GM13976 (cell line): ENCODE measurements at regions not wholly inside any gene's neighbourhood (a gene's known extent, or its start where the extent isn't known, plus 50 kb on each side); places are given as distances from the start of the nearest gene placed in this dataset.

Experiments used
- DNase-seq: peaks from one replicate; pipeline ENCODE4 v3.0.0; 2012; ENCODE audit warnings: low spot score
- CTCF ChIP-seq: IDR thresholded peaks from 2 replicates; pipeline ENCODE4 v1.5.1; 2012; ENCODE audit warnings: borderline replicate concordance, mild to moderate bottlenecking; ENCODE audit not compliant: insufficient read depth; ENCODE audit errors: extremely low read depth, missing control alignments, control extremely low read depth
- in situ Hi-C: fragments of 300-500 bp; cut with MboI; formaldehyde crosslinking; loops from one replicate; pipeline ENCODE4 v1.12.0; 2022; ENCODE audit warnings: low sequenced_read_pairs, mixed read lengths, inconsistent platforms; ENCODE audit not compliant: unreplicated experiment

- TF ChIP-seq CTCF = no peak
- in situ Hi-C loops = no loop called here
- no peak for DNase-seq
Observed at GRCh38 chr17:70366386-70366785, 197.1 kb downstream of the KCNJ2 start.

GRCh38 chr17:70368011-70368410 lies 198.7 kb downstream of the KCNJ2 start:
- DNase-seq = no peak
- TF ChIP-seq CTCF = no peak
- in situ Hi-C loops = no loop called here

- DNase-seq = no peak
- TF ChIP-seq CTCF = no peak
- in situ Hi-C loops = no loop called here
Observed at GRCh38 chr17:70369391-70369790, 200.1 kb downstream of the KCNJ2 start.

- no peak for TF ChIP-seq CTCF
- in situ Hi-C loops = no loop called here
- no peak for DNase-seq
Observed at GRCh38 chr17:70370816-70371215, 201.5 kb downstream of the KCNJ2 start.

- TF ChIP-seq CTCF = no peak
- in situ Hi-C loops = no loop called here
- DNase-seq = no peak
Observed at GRCh38 chr17:70373369-70373768, 204.0 kb downstream of the KCNJ2 start.

- no peak for DNase-seq
- no peak for TF ChIP-seq CTCF
- in situ Hi-C loops = no loop called here
Observed at GRCh38 chr17:70374496-70374895, 205.2 kb downstream of the KCNJ2 start.

- in situ Hi-C loops = no loop called here
- DNase-seq = no peak
- no peak for TF ChIP-seq CTCF
Observed at GRCh38 chr17:70375406-70375805, 206.1 kb downstream of the KCNJ2 start.
